ENCODE measurements at regions not wholly inside any gene's neighbourhood (a gene's known extent, or its start where the extent isn't known, plus 50 kb on each side); places are given as distances from the start of the nearest gene placed in this dataset.

DNA sequence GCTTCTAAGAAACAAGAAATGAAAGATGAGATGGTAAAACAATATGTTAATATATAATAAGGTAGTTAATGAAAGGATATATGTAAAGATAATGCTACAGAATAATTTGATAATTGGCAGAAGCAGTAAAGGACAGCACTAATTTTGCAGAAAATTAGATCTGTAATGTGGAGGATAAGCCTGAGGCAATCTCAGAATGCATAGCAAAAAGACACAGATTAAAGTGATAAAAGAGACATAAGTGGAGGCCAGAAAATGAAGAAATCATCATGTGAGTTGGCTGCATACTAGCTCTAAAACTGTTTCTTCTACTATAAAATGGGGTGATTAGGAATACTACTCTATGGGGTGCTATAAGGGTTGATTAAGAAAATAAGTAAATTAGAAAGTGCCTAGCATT lies 225.9 kb downstream of the SEC61B start:
- intact Hi-C loops (cut with DNase I, micrococcal nuclease) = no loop called here
- Histone ChIP-seq H3K4me1 (ENCODE audit: low read depth) (no peaks in the 10 kb centered on the region), H3K36me3 (ENCODE audit: low read depth) (no peaks in the 10 kb centered on the region), H3K9me3 (no peaks in the 10 kb centered on the region), H3K4me3 (no peak overlapping the region)
- no peak for DNase-seq
- TF ChIP-seq, protein P1, sequence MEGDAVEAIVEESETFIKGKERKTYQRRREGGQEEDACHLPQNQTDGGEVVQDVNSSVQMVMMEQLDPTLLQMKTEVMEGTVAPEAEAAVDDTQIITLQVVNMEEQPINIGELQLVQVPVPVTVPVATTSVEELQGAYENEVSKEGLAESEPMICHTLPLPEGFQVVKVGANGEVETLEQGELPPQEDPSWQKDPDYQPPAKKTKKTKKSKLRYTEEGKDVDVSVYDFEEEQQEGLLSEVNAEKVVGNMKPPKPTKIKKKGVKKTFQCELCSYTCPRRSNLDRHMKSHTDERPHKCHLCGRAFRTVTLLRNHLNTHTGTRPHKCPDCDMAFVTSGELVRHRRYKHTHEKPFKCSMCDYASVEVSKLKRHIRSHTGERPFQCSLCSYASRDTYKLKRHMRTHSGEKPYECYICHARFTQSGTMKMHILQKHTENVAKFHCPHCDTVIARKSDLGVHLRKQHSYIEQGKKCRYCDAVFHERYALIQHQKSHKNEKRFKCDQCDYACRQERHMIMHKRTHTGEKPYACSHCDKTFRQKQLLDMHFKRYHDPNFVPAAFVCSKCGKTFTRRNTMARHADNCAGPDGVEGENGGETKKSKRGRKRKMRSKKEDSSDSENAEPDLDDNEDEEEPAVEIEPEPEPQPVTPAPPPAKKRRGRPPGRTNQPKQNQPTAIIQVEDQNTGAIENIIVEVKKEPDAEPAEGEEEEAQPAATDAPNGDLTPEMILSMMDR (IDR thresholded peaks at IDR 0.05) = no peak
- no peak for ATAC-seq

DNA sequence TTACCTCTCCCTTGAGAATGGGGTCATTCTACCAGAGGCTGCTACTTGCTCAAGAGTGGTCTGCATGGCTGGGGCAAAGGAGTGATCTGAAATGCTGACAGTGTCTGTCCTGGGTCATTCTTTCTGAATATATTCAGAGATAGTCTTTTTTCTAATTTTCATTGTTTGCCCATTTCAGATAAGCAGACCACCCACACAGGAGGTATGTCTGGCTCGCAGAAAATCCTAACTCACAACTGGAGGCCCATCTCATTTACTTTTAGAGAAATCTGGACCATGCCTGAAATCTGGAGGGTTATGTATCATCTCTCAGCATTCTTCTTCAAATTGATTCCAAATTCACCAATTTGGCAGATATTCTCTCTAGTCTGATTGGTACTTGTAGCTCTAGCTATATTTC lies 227.6 kb downstream of the SEC61B start:
- Histone ChIP-seq H3K4me1 (ENCODE audit: low read depth) (no peaks in the 10 kb centered on the region), H3K36me3 (ENCODE audit: low read depth) (no peaks in the 10 kb centered on the region), H3K4me3 (no peak overlapping the region), H3K9me3 (no peaks in the 10 kb centered on the region)
- no peak for ATAC-seq
- intact Hi-C loops (cut with DNase I, micrococcal nuclease) = no loop called here
- DNase-seq = no peak
- TF ChIP-seq, protein P1 (IDR thresholded peaks at IDR 0.05) = no peak

DNA sequence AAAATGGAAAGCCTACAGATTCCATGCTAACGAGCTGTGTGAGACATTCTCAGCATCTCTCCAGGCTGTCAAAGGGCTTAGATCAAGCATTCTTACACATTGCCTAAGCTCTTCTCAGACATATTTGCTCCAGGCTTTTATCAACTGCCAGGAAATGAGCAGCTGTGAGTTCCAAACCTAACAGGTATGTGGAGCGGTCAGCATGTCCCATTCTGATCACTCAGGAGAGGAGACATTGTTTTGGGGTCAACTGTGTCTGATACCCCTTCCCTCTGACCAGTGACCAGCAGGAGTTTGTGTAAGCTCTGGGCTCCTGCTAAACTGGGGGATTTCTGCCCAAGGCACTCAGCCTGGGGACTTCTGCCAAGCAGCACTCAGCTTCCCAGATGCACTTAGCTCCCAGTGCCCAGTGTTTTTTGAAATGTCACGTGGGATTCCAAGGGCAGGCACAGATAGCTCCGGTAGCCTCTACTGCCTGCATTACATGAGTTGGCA lies 229.1 kb downstream of the SEC61B start:
- Histone ChIP-seq H3K9me3 (no peaks in the 10 kb centered on the region), H3K4me1 (ENCODE audit: low read depth) (no peaks in the 10 kb centered on the region), H3K36me3 (ENCODE audit: low read depth) (no peaks in the 10 kb centered on the region), H3K4me3 (no peak overlapping the region)
- intact Hi-C loops (cut with DNase I, micrococcal nuclease) = no loop called here
- DNase-seq (no peak), ATAC-seq (no peak)
- TF ChIP-seq, protein P1 (IDR thresholded peaks at IDR 0.05) = no peak

DNA sequence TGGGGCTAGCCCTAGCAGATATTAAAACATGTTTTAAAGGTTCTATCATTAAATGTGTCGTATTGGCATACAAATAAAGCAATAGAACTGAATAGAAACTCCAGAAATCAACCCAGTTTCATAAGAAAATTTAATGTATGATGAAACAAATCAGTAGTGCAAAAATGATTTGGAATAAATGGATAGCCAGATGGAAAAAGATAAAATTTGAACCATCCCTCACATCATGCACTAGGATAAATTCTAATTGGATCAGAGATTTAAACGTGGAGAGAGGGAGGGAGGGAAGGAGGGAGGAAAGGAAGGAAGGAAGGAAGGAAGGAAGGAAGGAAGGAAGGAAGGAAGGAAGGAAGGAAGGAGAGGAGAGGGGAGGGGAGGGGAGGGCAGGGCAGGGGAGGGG lies 235.3 kb downstream of the SEC61B start:
- Histone ChIP-seq H3K4me3 (no peak overlapping the region), H3K36me3 (ENCODE audit: low read depth) (no peaks in the 10 kb centered on the region), H3K9me3 (no peaks in the 10 kb centered on the region), H3K4me1 (ENCODE audit: low read depth) (no peaks in the 10 kb centered on the region)
- TF ChIP-seq, protein P1 (IDR thresholded peaks at IDR 0.05) = no peak
- DNase-seq (no peak), ATAC-seq (no peak)
- intact Hi-C loops (cut with DNase I, micrococcal nuclease) = no loop called here

DNA sequence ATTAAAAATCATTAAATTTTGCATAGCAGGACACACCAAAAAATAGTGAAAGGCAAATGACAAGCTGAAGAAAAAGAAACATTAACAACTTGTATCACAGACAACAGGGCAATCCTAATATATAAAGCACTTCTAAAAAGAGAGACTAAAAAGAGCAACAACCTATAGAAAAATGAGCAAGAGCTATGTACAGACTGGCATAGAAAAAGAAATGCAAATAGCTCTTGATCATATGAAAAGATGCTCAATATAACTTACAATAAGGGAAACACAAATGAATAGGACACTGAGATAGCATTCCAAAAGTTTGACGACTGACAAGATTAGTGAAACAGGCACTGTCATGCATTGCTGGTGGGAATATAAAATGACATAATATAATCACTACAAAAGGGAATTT lies 235.9 kb downstream of the SEC61B start:
- TF ChIP-seq, protein P1 (IDR thresholded peaks at IDR 0.05) = no peak
- Histone ChIP-seq H3K9me3 (no peaks in the 10 kb centered on the region), H3K4me1 (ENCODE audit: low read depth) (no peaks in the 10 kb centered on the region), H3K36me3 (ENCODE audit: low read depth) (no peaks in the 10 kb centered on the region), H3K4me3 (no peak overlapping the region)
- ATAC-seq (no peak), DNase-seq (no peak)
- intact Hi-C loops (cut with DNase I, micrococcal nuclease) = no loop called here

DNA sequence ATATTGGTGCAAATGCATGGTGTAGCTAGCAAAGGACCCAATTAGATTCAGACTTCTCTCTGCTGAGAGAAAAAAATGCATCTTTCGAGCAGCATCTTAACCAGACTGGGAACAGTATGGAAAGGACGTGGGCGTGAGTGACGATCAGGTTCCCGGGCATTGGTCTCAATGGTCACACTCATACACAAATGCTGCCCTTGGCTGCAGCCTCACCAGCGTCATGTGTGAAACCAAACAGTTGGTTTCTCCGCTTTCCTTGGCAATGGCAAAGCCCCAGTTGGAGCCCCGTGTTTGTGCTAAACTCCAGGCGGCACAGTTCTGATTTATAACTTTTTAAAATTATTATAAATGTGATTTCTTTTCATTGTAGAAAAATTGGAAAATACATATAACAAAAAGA lies 237.8 kb downstream of the SEC61B start:
- DNase-seq (no peak), ATAC-seq (no peak)
- Histone ChIP-seq H3K4me1 (ENCODE audit: low read depth) (no peaks in the 10 kb centered on the region), H3K36me3 (ENCODE audit: low read depth) (no peaks in the 10 kb centered on the region), H3K9me3 (no peaks in the 10 kb centered on the region), H3K4me3 (no peak overlapping the region)
- intact Hi-C loops (cut with DNase I, micrococcal nuclease) = no loop called here
- TF ChIP-seq, protein P1 (IDR thresholded peaks at IDR 0.05) = no peak
